Heart left ventricle (tissue), 16 donors: ENCODE measurements at regions not wholly inside any gene's neighbourhood (a gene's known extent, or its start where the extent isn't known, plus 50 kb on each side); places are given as distances from the start of the nearest gene placed in this dataset.

Source experiments
- ATAC-seq, 4 donors: fragments of 200-7000 bp; cut with Tn5 transposase; one replicate each; pipeline ENCODE4 v1.9.1; 2020 to 2022; ENCODE audit warnings: moderate library complexity in 4 of 4, mild to moderate bottlenecking in 3 of 4, moderate number of reproducible peaks in 1 of 4
- DNase-seq, 5 donors: peaks; one replicate each; pipeline ENCODE4 v3.0.0-alpha.2; 2020
- H3K27ac ChIP-seq, 12 donors: fragments of 200-600 bp; sonication (generic) in 4 of 12; one replicate each; pipeline versions ENCODE4 v1.5.0 to v1.8.0; 2016 to 2022; ENCODE audit warnings: mild to moderate bottlenecking in 2 of 12
- H3K27me3 ChIP-seq, 9 donors: fragments of 200-600 bp; sonication (generic) in 2 of 9; one replicate each; pipeline versions ENCODE4 v1.5.1 to v1.8.0; 2016 to 2022; ENCODE audit warnings: mild to moderate bottlenecking in 3 of 9
- H3K36me3 ChIP-seq, 9 donors: fragments of 200-600 bp; sonication (generic) in 2 of 9; one replicate each; pipeline versions ENCODE4 v1.5.0 to v1.8.0; 2018 to 2022; ENCODE audit warnings: mild to moderate bottlenecking in 2 of 9
- H3K4me1 ChIP-seq, 12 donors: fragments of 200-600 bp; sonication (generic) in 4 of 12; one replicate each; pipeline versions ENCODE4 v1.5.0 to v1.8.0; 2016 to 2022; ENCODE audit warnings: mild to moderate bottlenecking in 3 of 12
- H3K4me3 ChIP-seq, 12 donors: fragments of 200-600 bp; sonication (generic) in 4 of 12; one replicate each; pipeline versions ENCODE4 v1.5.0 to v1.8.0; 2017 to 2022; ENCODE audit warnings: mild to moderate bottlenecking in 9 of 12, moderate library complexity in 4 of 12
- H3K9me3 ChIP-seq, 12 donors: fragments of 200-600 bp; sonication (generic) in 4 of 12; one replicate each; pipeline versions ENCODE4 v1.5.0 to v1.8.0; 2016 to 2022; ENCODE audit warnings: mild to moderate bottlenecking in 1 of 12
- POLR2A ChIP-seq, 2 donors: fragments of 450-650 bp; IDR thresholded peaks; one replicate each; pipeline ENCODE4 v1.6.1; 2017; ENCODE audit warnings: antibody characterized with exemption in 2 of 2, mild to moderate bottlenecking in 2 of 2, moderate library complexity in 2 of 2
- WGBS, 4 donors: extraction: QIAGEN DNeasy Blood & Tissue Kit in 2 of 4; methylation state at CpG; one replicate each; pipeline versions ENCODE4 v1.1.5 to v1.1.7; 2013 to 2018; 5-methylcytosine and 5-hydroxymethylcytosine counted together
- intact Hi-C, 10 donors: fragments of 100-400 bp; cut with DNase I; formaldehyde crosslinking; loops; one replicate each; pipeline versions ENCODE4 v1.11.1 to v1.14.2; 2022
- TF ChIP-seq, protein P1 (sequence below), 12 donors: fragments of 200-600 bp; sonication (generic) in 4 of 12; IDR thresholded peaks; one replicate each; pipeline versions ENCODE4 v1.5.0 to v1.8.0; 2018 to 2022; ENCODE audit warnings: antibody characterized with exemption in 12 of 12, mild to moderate bottlenecking in 5 of 12
- donor health status: ischemic (EF 13 %, LVEDD 7.1; RV severe dilation, severe dysfunction).
- donor health status: healthy with polysubstance abuse.
- donor health status: DM: no; HTN: yes; CAD: no.
- donor health status: DM: no; HTN: no; CAD: no.
- donor health status: ischemic (EF 25% LVEDD 6.9; RV normal size, moderate dysfunction).
- donor health status: ischemic (EF 25% LVEDD 5.7; RV mildly dilated, moderate dysfunction).
- donor health status: healthy.
- donor health status: DM: yes; HTN: yes; CAD: no.
- donor health status: ischemic (EF 35%, LVEDD 5.7; RV mildly dilated, moderate dysfunction).
- donor health status: nonischemic (EF 11% LVEDD 7.7; RV severe dilation, severe dysfunction).
- donor health status: DM: yes; HTN: yes; CAD: no.
- donor health status: PGD.
- donor health status: ischemic (EF 29% LVEDD 5.4; RV normal size, mild dysfunction).
- donor health status: nonischemic (EF 23%, LVEDD 6.1; RV moderate dilation, normal function).

DNA sequence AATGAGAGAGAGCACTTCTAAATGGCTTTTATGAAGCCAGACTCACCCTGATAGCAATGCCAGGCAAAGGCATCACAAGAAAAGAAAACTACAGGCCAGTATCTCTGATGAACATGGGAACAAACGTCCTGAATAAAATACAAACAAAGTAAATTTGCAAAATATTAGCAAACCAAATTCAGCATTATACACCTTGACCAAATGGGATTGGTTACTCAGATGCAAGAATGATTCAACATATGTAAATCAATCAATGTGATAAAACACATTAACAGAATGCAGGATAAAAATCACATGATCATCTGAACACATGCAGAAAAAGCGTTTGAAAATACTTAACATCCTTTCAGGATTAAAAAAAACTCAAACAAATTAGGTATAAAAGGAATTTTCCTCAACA is 494.9 kb upstream of the CCDC54 start:
- intact Hi-C loops, result no loop called here
- peaks cover 0 to 20% (median 0%) of the 10 kb centered on the region in 12 donors for H3K9me3 ChIP-seq
- H3K27me3 ChIP-seq, result no peaks in the 10 kb centered on the region
- ATAC-seq, result no peak
- TF ChIP-seq, protein P1, sequence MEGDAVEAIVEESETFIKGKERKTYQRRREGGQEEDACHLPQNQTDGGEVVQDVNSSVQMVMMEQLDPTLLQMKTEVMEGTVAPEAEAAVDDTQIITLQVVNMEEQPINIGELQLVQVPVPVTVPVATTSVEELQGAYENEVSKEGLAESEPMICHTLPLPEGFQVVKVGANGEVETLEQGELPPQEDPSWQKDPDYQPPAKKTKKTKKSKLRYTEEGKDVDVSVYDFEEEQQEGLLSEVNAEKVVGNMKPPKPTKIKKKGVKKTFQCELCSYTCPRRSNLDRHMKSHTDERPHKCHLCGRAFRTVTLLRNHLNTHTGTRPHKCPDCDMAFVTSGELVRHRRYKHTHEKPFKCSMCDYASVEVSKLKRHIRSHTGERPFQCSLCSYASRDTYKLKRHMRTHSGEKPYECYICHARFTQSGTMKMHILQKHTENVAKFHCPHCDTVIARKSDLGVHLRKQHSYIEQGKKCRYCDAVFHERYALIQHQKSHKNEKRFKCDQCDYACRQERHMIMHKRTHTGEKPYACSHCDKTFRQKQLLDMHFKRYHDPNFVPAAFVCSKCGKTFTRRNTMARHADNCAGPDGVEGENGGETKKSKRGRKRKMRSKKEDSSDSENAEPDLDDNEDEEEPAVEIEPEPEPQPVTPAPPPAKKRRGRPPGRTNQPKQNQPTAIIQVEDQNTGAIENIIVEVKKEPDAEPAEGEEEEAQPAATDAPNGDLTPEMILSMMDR (IDR thresholded peaks at IDR 0.05), result no peak
- TF ChIP-seq POLR2A (IDR thresholded peaks at IDR 0.05), result no peak
- DNase-seq, result no peak
- no peaks in the 10 kb centered on the region for H3K36me3 ChIP-seq
- WGBS, 4 donors, result 64 to 75% (median 69%) methylated on average over 2 of the region's 2 CpGs
- no peak overlapping the region for H3K4me3 ChIP-seq
- no peaks in the 10 kb centered on the region for H3K4me1 ChIP-seq
- no peak overlapping the region for H3K27ac ChIP-seq

DNA sequence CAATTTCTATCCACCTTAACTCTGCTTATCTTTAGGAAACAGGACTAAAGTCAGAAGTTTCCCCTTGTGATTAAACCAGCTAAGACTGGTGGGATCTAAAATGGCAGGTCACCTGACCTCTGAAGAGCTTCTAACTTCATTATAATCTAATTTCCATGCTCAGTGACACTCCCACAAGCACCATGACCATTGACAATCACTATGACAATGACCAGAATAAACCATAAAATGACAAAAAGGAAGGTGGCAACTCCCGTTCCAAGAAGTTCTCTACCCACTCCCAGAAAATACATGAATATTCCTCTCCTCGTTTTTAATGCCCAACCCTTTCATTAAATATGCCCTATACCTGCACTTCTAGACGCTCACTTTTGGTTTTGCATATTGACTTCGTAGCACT is 471.2 kb upstream of the CCDC54 start:
- DNase-seq (no peak), ATAC-seq (no peak)
- no peaks in the 10 kb centered on the region for H3K36me3 ChIP-seq
- H3K27me3 ChIP-seq, result no peaks in the 10 kb centered on the region
- WGBS, 4 donors, result 55 to 60% (median 57%) methylated on average over 4 of the region's 4 CpGs
- no peak overlapping the region for H3K4me3 ChIP-seq
- TF ChIP-seq, protein P1 (IDR thresholded peaks at IDR 0.05), result no peak
- TF ChIP-seq POLR2A (IDR thresholded peaks at IDR 0.05), result no peak
- no peaks in the 10 kb centered on the region for H3K9me3 ChIP-seq
- H3K27ac ChIP-seq, result no peak overlapping the region
- no peaks in the 10 kb centered on the region for H3K4me1 ChIP-seq
- intact Hi-C loops, result no loop called here

DNA sequence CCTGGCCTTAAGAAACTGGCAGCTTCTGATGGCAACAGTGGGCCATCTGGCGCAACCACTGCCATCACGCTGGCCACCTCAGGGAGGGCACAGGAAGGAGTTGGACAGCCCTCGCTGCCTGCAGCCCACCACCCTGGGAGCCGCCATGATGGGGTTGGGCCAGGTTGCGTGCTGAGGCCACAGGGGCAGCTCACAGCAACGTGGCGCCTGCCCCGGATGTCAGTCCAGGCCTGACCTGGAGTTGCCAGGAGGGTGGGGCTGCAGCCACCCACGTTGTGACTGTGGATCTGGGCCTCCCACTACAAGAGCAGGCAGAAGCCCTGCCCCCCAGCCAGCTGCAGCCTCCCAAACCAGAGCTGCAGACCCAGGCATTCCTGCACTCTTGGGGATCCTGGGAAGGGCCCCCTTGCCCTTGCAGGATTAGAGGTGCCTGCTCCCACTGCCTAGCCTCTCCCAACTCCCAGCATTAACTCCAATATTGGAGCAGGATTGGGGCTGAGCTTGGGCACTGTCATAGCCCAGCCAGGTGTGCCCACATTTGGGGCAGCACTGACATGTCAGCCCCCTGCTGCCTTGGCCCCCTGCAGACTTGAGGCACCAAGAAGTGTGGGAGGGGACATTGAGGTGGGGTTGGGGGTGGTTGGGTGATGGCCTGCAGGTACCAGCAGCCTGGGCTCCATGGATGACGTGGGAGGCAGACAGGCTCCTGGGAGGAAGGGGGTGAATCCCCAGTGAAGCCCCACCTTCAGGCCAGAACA is 468.9 kb upstream of the CCDC54 start:
- intact Hi-C loops, result no loop called here
- TF ChIP-seq, protein P1 (IDR thresholded peaks at IDR 0.05), result no peak
- TF ChIP-seq POLR2A (IDR thresholded peaks at IDR 0.05), result no peak
- H3K4me1 ChIP-seq, result no peaks in the 10 kb centered on the region
- H3K36me3 ChIP-seq, result no peaks in the 10 kb centered on the region
- DNase-seq (no peak), ATAC-seq (no peak)
- no peaks in the 10 kb centered on the region for H3K9me3 ChIP-seq
- no peak overlapping the region for H3K4me3 ChIP-seq
- no peaks in the 10 kb centered on the region for H3K27me3 ChIP-seq
- no peak overlapping the region for H3K27ac ChIP-seq
- WGBS, 4 donors, result 79 to 83% (median 80%) methylated on average over 8 to 10 of the region's 10 CpGs

DNA sequence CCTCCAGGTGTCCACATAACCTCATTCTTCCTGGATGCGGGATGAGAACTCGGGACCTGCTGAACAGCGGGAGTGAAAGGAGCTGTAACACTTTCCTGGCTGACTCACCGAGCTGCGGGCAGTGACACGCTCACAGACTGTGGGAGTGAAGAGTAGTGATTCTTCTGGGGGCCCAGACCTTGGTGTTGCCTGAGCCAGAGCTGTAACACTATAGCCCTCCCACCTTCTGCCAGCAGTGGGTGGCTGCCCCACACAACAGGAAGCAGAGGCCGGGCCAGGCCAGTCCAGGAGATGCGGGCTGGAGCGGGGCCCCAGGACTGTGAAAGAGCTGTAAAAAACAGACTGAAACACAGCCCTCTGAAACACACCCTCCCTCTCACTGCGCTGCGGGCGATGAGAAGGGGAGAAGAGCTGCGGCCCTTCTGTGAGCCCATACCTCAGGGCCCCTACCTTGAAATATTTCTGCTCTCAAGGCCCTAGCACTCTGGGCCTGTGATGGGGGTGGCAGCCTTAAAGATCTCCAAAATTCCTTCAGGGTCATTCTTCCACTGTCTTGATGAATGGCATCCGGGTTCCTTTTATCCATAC is 464.0 kb upstream of the CCDC54 start:
- peak in 1 of 4 donors; percentile 15 for ATAC-seq
- H3K4me1 ChIP-seq, result no peaks in the 10 kb centered on the region
- no peak overlapping the region for H3K4me3 ChIP-seq
- no peak for DNase-seq
- no peak for TF ChIP-seq POLR2A (IDR thresholded peaks at IDR 0.05)
- TF ChIP-seq, protein P1 (IDR thresholded peaks at IDR 0.05), result no peak
- intact Hi-C loops, result no loop called here
- no peak overlapping the region for H3K27ac ChIP-seq
- WGBS, 4 donors, result 68 to 81% (median 73%) methylated on average over 14 of the region's 14 CpGs
- no peaks in the 10 kb centered on the region for H3K36me3 ChIP-seq
- no peaks in the 10 kb centered on the region for H3K9me3 ChIP-seq
- H3K27me3 ChIP-seq, result no peaks in the 10 kb centered on the region
